Neural cell (in vitro differentiated cells): ENCODE measurements at regions not wholly inside any gene's neighbourhood (a gene's known extent, or its start where the extent isn't known, plus 50 kb on each side); places are given as distances from the start of the nearest gene placed in this dataset.

Source experiments
- H2AFZ ChIP-seq: fragments of 200-600, 300-800 bp; sonication (generic), shearing (Covaris generic); 2 replicates; pipeline ENCODE4 v1.6.0; 2014; ENCODE audit warnings: low read depth, mild to moderate bottlenecking, antibody characterized with exemption, low read length, moderate library complexity
- H3F3A ChIP-seq: fragments of 200-600 bp; shearing (Covaris generic); 2 replicates; pipeline ENCODE4 v1.6.1; 2016; ENCODE audit warnings: mild to moderate bottlenecking, moderate library complexity, mixed read lengths, antibody characterized with exemption, low read length; ENCODE audit not compliant: insufficient read depth, poor library complexity, severe bottlenecking
- H3K27ac ChIP-seq: fragments of 200-600, 300-800 bp; sonication (generic), shearing (Covaris generic); 2 replicates; pipeline ENCODE4 v1.5.1; 2014; ENCODE audit warnings: mild to moderate bottlenecking, low read length, moderate library complexity
- H3K27me3 ChIP-seq: fragments of 300-800, 200-600 bp; sonication (generic), shearing (Covaris generic); 2 replicates; pipeline ENCODE4 v1.6.0; 2014; ENCODE audit warnings: mild to moderate bottlenecking, low read depth, low read length, moderate library complexity; ENCODE audit not compliant: insufficient read depth
- H3K36me3 ChIP-seq: fragments of 300-800, 200-600 bp; sonication (generic), shearing (Covaris generic); 2 replicates; pipeline ENCODE4 v1.5.1; 2014; ENCODE audit warnings: mild to moderate bottlenecking, antibody characterized with exemption, low read length, moderate library complexity; ENCODE audit not compliant: insufficient read depth
- H3K4me2 ChIP-seq: fragments of 300-800, 200-600 bp; sonication (generic), shearing (Covaris generic); 2 replicates; pipeline ENCODE4 v1.6.0; 2014; ENCODE audit warnings: mild to moderate bottlenecking, low read length
- H3K4me3 ChIP-seq: fragments of 300-800, 200-600 bp; sonication (generic), shearing (Covaris generic); 2 replicates; pipeline ENCODE4 v1.5.1; 2014; ENCODE audit warnings: mild to moderate bottlenecking, low read length, moderate library complexity
- H3K79me2 ChIP-seq: fragments of 200-600 bp; shearing (Covaris generic); replicated peaks from 2 replicates; pipeline ENCODE4 v1.6.0; 2014; ENCODE audit warnings: mild to moderate bottlenecking, low read length, moderate library complexity; ENCODE audit not compliant: insufficient read depth
- H3K9ac ChIP-seq: fragments of 300-800, 200-600 bp; sonication (generic), shearing (Covaris generic); 2 replicates; pipeline ENCODE4 v1.6.1; 2016; ENCODE audit warnings: mild to moderate bottlenecking, low read length, mixed read lengths
- H3K9me2 ChIP-seq: fragments of 200-600 bp; shearing (Covaris generic); 2 replicates; pipeline ENCODE4 v1.6.1; 2016; ENCODE audit warnings: mild to moderate bottlenecking, low read length, mixed read lengths; ENCODE audit not compliant: insufficient read depth
- H3K9me3 ChIP-seq: fragments of 200-600, 300-800 bp; sonication (generic), shearing (Covaris generic); 2 replicates; pipeline ENCODE4 v1.6.1; 2016; ENCODE audit warnings: mild to moderate bottlenecking, mixed run types, low read length, moderate library complexity, mixed read lengths
- H4K20me1 ChIP-seq: fragments of 200-600 bp; shearing (Covaris generic); 2 replicates; pipeline ENCODE4 v1.6.1; 2016; ENCODE audit warnings: mild to moderate bottlenecking, mixed run types; ENCODE audit not compliant: insufficient read depth
- CTCF ChIP-seq: fragments of 450-650 bp; IDR thresholded peaks from 2 replicates; pipeline ENCODE4 v1.5.1; 2014; ENCODE audit warnings: antibody characterized with exemption, mild to moderate bottlenecking, moderate library complexity; ENCODE audit not compliant: poor library complexity, severe bottlenecking
- EP300 ChIP-seq: fragments of 450-650 bp; conservative IDR thresholded peaks from 2 replicates; pipeline ENCODE4 v1.6.1; 2014; ENCODE audit warnings: antibody characterized with exemption, mild to moderate bottlenecking, moderate library complexity; ENCODE audit not compliant: poor library complexity, severe bottlenecking
- EZH2 ChIP-seq: fragments of 200-600, 300-800 bp; shearing (Covaris generic), sonication (generic); IDR thresholded peaks from 2 replicates; pipeline ENCODE4 v1.6.1; 2014; ENCODE audit warnings: antibody characterized with exemption, low read length, borderline replicate concordance, mild to moderate bottlenecking; ENCODE audit not compliant: insufficient read depth, poor library complexity, severe bottlenecking
- MXI1 ChIP-seq: fragments of 450-650 bp; conservative IDR thresholded peaks from 2 replicates; pipeline ENCODE4 v1.6.1; 2014; ENCODE audit warnings: antibody characterized with exemption, mild to moderate bottlenecking; ENCODE audit not compliant: poor library complexity, severe bottlenecking
- POLR2AphosphoS5 ChIP-seq: IDR thresholded peaks from 2 replicates; pipeline ENCODE4 v1.6.1; 2012
- RAD21 ChIP-seq: fragments of 450-650 bp; conservative IDR thresholded peaks from 2 replicates; pipeline ENCODE4 v1.6.1; 2014; ENCODE audit warnings: antibody characterized with exemption, mild to moderate bottlenecking, moderate library complexity
- REST ChIP-seq: IDR thresholded peaks from 2 replicates; pipeline ENCODE4 v1.6.1; 2012; ENCODE audit warnings: borderline replicate concordance
- SMC3 ChIP-seq: fragments of 450-650 bp; conservative IDR thresholded peaks from 2 replicates; pipeline ENCODE4 v1.6.1; 2014; ENCODE audit warnings: antibody characterized with exemption, mild to moderate bottlenecking, moderate library complexity; ENCODE audit not compliant: poor library complexity
- TAF1 ChIP-seq: IDR thresholded peaks from 2 replicates; pipeline ENCODE4 v1.6.1; 2012; ENCODE audit warnings: low read depth

GRCh38 chr1:83499998-83500397 is 498.9 kb downstream of the TTLL7 start:
- Histone ChIP-seq H3K27ac (no peak overlapping the region), H3K9me3 (no peaks in the 10 kb centered on the region), H3K4me2 (no peak overlapping the region), H4K20me1 (no peaks in the 10 kb centered on the region), H3K79me2 (no peaks in the 10 kb centered on the region), H3K9ac (no peak overlapping the region), H3K27me3 (no peaks in the 10 kb centered on the region), H3K36me3 (no peaks in the 10 kb centered on the region), H3K9me2 (no peaks in the 10 kb centered on the region), H2AFZ (no peak overlapping the region), H3K4me3 (no peak overlapping the region), H3F3A (no peaks in the 10 kb centered on the region)
- TF ChIP-seq MXI1 (no peak), CTCF (no peak), RAD21 (no peak), SMC3 (no peak), REST (no peak), EP300 (no peak), POLR2AphosphoS5 (no peak), EZH2 (no peak), TAF1 (no peak)

- no peaks in the 10 kb centered on the region for H4K20me1 ChIP-seq
- H3K36me3 ChIP-seq: no peaks in the 10 kb centered on the region
- H3K9me2 ChIP-seq: no peaks in the 10 kb centered on the region
- no peaks in the 10 kb centered on the region for H3K27me3 ChIP-seq
- no peak overlapping the region for H2AFZ ChIP-seq
- H3K79me2 ChIP-seq: no peaks in the 10 kb centered on the region
- H3K9me3 ChIP-seq: no peaks in the 10 kb centered on the region
- H3F3A ChIP-seq: no peaks in the 10 kb centered on the region
- TF ChIP-seq RAD21 (peak; percentile 26), EP300 (no peak), CTCF (peak; percentile 33)
- H3K4me3 ChIP-seq: no peak overlapping the region
- no peak overlapping the region for H3K9ac ChIP-seq
- H3K27ac ChIP-seq: no peak overlapping the region
- H3K4me2 ChIP-seq: no peak overlapping the region
Observed at GRCh38 chr1:83497563-83497962, 501.4 kb downstream of the TTLL7 start.
